WI38 (cell line): ENCODE measurements at regions not wholly inside any gene's neighbourhood (a gene's known extent, or its start where the extent isn't known, plus 50 kb on each side); places are given as distances from the start of the nearest gene placed in this dataset.

Source experiments
- H3K4me3 ChIP-seq: 2 replicates; pipeline ENCODE4 v1.5.1; 2011; ENCODE audit warnings: low read depth, mild to moderate bottlenecking, control low read depth, low read length
- CTCF ChIP-seq: IDR thresholded peaks from 2 replicates; pipeline ENCODE4 v1.5.1; 2012; ENCODE audit warnings: low read depth, mild to moderate bottlenecking, control low read depth, low read length

GRCh38 chr3:5733995-5734394 is 546.5 kb downstream of the EDEM1 start:
- no peak overlapping the region for H3K4me3 ChIP-seq
- TF ChIP-seq CTCF = no peak

GRCh38 chr3:5735896-5736295 is 548.4 kb downstream of the EDEM1 start:
- H3K4me3 ChIP-seq = no peak overlapping the region
- TF ChIP-seq CTCF = no peak

- no peak overlapping the region for H3K4me3 ChIP-seq
- no peak for TF ChIP-seq CTCF
These were observed 551.9 kb downstream of the EDEM1 start for GRCh38 chr3:5739299-5739935.

- TF ChIP-seq CTCF = no peak
- no peak overlapping the region for H3K4me3 ChIP-seq
These were observed 552.4 kb downstream of the EDEM1 start for GRCh38 chr3:5739949-5740348.

- no peak for TF ChIP-seq CTCF
- no peak overlapping the region for H3K4me3 ChIP-seq
These were observed 553.5 kb downstream of the EDEM1 start for GRCh38 chr3:5741017-5741416.

- H3K4me3 ChIP-seq = no peak overlapping the region
- TF ChIP-seq CTCF = no peak
These were observed 562.6 kb downstream of the EDEM1 start for GRCh38 chr3:5750091-5750490.

- no peak for TF ChIP-seq CTCF
These were observed 563.5 kb downstream of the EDEM1 start for GRCh38 chr3:5750874-5751640.

More at GRCh38 chr3:5750874-5751640, 563.5 kb downstream of the EDEM1 start:
- no peak overlapping the region for H3K4me3 ChIP-seq
